ENCODE measurements at regions not wholly inside any gene's neighbourhood (a gene's known extent, or its start where the extent isn't known, plus 50 kb on each side); places are given as distances from the start of the nearest gene placed in this dataset.
"Not testable (repeated sequence)": the region's sequence is repeated elsewhere in the genome, so short reads cannot be mapped to it uniquely, and the experiment has no call there.

DNA sequence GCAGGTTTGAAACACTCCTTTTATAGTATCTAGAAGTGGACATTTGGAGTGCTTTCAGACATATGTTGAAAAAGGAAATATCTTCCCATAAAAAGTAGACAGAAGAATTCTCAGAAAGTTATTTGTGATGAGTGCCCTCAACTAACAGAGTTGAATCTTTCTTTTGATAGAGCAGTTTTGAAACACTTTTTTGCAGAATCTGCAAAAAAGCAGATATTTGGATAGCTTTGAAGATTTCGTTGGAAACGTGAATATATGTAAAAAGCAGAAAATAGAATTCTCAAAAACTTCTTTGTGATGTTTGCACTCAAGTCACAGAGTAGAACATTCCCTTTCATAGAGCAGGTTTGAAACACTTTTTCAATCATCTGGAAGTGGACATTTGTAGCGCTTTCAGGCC, 676.4 kb upstream of the ZNF337 start:
- not testable (repeated sequence) for DNase-seq (ENCODE audit: low spot score)

DNA sequence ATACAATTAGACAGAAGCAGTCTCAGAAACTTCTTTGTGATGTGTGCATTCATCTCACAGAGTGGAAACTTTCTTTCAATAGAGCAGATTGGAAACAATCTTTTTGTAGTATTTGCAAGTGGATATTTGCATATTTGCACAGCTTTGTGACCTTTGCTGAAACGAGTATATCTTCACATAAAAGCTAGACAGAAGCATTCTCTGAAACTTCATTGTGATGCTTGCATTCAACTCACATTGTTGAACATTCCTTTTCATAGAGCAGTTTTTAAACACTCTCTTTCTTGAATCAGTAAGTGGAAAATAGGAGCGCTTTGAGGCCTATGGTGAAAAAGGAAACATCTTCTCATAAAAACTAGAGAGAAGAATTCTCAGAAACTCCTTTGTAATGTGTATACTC, 657.9 kb upstream of the ZNF337 start:
- DNase-seq (ENCODE audit: low spot score) = no peak

DNA sequence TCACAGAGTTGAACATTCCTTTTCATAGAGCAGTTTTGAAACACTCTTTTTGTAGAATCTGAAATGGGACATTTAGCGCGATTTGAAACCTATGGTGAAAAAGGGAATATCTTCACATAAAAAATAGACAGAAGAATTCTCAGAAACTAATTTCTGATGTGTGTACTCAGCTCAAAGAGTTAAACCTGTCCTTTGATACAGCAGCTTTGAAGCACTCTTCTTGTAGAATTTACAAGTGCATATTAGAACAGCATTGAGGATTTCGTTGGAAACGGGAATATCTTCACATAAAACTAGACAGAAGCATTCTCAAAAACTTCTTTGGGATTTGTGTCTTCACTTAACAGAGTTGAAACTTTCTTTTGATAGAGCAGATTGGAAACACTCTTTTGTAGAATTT, 650.7 kb upstream of the ZNF337 start:
- DNase-seq (ENCODE audit: low spot score) = no peak

DNA sequence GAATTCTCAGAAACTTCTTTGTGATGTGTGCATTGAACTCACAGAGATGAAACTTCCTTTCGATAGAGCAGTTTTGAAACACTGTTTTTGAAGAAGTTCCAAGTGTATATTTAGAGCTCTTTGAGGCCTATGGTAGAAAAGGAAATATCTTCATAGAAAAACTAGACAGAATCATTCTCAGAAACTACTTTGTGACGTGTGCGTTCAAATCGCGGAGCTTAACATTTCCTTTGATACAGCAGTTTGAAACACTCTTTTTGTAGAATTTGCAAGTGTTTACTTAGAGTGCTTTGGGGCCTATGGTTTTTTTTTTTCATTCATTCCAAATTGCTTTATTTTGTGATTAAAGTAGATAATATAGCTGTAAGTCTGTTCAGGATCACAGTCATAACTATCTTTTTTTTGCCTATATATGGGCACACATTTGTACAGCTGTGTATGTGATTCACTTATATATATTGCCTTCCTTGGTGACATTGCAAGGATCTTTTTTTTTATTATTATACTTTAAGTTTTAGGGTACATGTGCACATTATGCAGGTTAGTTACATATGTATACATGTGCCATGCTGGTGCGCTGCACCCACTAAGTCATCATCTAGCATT, 643.9 kb upstream of the ZNF337 start:
- not testable (repeated sequence) for DNase-seq (ENCODE audit: low spot score)

DNA sequence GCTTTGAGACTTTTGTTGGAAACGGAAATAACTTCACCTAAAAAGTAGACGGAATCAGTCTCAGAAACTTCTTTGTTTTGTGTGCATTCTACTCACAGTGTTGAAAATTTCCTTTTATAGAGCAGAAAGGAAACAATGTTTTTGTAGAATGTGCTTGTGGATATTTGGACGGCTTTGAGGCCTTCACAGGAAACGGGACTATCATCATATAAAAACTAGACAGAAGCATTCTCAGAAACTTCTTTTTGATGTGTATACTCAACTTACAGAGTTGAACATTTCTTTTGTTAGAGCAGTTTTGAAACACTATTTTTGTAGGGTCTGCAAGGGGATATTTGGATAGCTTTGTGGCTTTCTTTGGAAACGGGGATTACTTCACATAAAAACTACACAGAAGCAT, 627.5 kb upstream of the ZNF337 start:
- DNase-seq (ENCODE audit: low spot score) = no peak

DNA sequence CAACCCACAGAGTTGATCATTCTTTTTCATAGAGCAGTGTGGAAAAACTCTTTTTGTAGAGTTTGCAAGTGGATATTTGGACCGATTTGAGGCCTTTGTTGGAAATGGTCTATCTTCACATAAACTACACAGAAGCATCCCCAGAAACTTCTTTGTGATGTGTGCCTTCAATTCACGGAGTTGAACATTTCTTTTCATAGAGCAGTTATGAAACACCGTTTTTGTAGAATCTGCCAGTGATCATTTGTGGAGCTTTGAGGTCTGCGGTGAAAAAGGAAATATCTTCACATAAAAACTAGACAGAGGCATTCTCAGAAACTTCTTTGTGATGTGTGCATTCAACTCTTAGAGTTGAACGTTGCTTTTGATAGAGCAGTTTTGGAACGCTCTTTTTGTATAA, 618.4 kb upstream of the ZNF337 start:
- no peak for DNase-seq (ENCODE audit: low spot score)

DNA sequence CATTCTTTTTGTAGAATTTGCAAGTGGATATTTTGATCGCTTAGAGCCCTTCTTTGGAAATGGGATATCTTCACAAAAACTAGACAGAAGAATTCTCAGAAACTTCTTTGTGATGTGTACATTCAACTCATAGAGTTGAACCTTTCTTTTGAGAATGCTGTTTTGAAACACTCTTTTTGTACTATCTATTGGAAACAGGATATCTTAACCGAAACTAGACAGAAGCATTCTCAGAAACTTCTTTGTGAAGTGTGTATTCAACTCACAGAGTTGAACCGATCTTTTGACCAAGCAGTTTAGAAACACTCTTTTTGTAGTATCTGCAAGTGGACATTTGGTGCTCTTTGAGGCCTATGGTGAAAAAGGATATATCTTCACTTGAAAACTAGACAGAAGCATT, 613.1 kb upstream of the ZNF337 start:
- DNase-seq (ENCODE audit: low spot score) = not testable (repeated sequence)

DNA sequence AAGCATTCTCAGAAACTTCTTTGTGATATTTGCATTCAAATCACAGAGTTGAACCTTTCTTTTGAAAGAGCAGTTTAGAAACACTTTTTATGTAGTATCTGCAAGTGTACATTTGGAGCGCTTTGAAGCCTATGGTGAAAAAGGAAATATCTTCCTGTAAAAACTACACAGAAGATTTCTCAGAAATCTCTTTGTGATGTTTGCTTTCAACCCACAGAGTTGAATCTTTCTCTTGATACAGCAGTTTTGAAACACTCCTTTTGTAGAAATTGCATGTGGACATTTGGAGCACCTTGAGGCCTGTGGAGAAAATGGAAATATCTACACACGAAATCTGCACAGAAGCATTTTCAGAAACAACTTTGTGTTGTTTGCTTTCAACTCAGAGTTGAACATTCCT, 612.3 kb upstream of the ZNF337 start:
- DNase-seq (ENCODE audit: low spot score) = no peak

DNA sequence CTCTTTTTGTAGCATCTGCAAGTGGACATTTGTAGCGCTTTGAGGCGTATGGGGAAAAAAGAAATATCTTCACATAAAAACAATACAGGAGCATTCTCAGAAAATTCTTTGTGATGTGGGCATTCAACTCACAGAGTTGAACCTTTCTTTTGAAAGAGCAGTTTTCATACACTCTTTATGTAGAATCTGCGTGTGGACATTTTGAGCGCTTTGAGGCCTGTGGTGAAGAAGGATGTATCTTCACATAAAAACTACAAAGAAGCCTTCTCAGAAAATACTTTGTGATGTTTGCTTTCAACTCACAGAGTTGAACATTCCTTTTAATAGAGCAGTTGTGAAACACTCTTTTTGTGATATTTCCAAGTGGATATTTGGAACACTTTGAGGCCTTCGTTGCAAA, 598.4 kb upstream of the ZNF337 start:
- DNase-seq (ENCODE audit: low spot score) = no peak

DNA sequence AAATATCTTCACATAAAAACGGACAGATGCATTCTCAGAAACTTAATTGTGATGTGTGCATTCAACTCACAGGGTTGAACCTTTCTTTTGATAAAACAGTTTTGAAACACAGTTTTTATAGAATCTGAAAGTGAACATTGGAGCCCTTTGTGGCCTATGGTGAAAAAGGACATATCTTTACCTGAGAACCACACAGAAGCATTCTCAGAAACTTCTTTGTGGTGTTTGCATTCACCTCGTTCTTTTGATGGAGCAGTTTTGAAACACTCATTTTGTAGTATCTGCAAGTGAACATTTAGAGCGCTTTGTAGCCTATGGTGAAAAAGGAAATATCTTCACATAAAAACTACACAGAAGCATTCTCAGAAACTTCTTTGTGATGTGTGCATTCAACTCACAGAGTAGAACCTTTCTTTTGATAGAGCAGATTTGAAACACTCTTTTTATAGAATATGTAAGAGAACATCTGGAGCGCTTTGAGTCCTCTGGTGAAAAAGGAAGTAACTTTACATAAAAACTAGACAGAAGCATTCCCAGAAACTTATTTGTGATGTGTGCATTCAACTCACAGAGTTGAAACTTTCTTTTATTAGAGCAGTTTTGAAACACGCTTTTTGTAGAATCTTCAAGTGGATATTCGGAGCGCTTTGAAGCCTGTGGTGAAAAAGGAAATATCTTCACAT, 591.9 kb upstream of the ZNF337 start:
- DNase-seq (ENCODE audit: low spot score) = not testable (repeated sequence)

DNA sequence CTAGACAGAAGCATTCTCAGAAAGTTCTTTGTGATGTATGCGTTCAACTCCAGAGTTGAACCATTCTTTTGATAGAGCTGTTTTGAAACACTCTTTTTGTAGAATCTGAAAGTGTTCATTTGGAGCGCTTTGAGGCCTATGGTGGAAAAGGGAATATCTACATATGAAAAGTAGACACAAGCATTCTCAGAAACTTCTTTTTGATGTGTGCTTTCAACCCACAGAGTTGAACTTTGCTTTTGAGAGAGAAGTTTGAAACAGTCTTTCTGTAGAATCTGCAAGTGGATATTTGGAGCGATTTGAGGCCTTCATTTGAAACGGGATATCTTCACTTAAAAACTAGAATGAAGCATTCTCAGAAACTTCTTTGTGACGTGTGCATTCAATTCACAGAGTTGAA, 582.6 kb upstream of the ZNF337 start:
- DNase-seq (ENCODE audit: low spot score) = no peak

DNA sequence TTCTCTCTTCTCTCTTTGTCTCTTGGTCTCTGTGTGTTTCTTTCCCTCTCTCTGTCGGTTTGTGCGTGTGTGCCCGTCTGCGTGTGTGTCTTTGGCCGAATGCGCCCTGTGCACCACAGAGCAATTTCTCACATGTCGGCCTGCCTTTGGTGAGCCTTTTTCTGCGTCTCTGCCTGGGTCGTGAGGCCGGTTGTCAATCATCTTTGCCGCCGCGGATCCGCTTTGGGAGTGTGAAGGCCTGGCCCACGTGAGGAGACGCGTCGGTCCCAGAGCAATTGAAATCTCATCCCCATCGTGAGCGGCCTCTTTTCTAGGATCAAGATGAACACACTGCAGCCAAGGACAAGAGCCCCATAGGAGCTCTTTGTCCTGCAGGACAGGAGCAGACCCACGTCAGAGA, 580.7 kb upstream of the ZNF337 start:
- no peak for DNase-seq (ENCODE audit: low spot score)

DNA sequence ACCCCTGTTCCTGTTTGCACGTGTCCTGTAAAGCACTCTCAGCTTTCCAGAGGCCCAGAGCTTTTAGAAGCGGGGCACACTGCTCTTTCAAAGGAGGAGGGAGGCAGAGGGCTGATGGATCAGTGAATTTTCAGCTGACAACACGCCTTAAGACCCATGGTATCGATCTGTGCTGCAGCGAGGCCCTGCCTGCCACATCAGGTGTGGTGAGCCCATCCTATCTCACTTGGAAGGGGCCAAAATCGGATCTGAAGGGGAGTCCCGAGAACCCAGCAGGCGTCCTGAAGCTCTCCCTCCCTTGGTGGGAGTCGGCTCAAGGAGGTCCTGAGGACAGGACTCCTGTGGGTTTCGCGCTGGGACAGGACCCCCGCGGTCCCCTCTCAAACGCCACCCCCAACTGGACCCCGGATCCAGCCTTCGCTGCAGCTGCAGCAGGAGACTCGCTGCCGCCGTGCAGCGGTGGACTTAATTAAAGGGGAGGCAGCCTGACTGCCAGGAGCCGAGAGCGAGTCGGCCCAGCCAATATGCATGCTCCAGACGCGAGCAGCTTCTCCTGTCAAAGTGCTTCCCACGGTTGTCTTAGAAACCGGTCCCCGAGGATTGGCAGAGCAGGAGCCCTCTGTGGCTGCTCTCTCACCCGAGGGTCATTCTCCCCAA, 580.0 kb upstream of the ZNF337 start:
- no peak for DNase-seq (ENCODE audit: low spot score)

DNA sequence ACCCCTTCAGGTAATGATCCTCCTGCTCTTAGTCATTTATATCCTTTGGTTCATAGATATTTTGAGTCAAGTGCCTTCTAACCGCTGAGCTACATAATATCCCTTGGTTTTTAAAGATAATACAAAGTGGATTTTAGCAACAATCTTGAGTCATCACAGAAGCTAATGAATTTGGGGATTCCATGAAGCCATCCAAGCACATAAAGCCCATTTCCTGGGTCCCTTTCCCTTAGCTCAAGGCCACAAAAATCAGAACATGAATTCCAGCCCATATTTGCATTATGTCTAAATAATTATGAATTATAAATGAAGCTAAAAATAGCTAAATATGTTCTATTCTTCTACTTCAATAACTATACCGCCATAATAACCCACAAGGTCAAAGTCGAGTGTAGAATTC, 572.1 kb upstream of the ZNF337 start:
- DNase-seq (ENCODE audit: low spot score) = not testable (repeated sequence)

DNA sequence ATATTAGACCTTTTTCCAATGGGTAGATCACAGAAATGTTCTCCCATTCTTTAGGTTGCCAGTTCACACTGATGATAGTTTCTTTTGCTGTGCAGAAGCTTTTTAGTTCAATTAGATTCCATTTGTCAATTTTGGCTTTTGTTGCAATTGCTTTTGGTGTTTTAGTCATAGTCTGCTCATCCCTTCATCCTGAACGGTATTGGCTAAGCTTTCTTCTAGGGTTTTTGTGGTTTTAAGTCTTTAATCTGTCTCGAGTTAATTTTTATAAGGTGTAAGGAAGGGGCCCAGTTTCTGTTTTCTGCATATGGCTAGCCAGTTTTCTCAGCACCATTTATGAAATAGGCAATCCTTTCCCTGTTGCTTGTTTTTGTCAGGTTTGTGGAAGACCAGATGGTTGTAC, 564.3 kb upstream of the ZNF337 start:
- DNase-seq (ENCODE audit: low spot score) = not testable (repeated sequence)

DNA sequence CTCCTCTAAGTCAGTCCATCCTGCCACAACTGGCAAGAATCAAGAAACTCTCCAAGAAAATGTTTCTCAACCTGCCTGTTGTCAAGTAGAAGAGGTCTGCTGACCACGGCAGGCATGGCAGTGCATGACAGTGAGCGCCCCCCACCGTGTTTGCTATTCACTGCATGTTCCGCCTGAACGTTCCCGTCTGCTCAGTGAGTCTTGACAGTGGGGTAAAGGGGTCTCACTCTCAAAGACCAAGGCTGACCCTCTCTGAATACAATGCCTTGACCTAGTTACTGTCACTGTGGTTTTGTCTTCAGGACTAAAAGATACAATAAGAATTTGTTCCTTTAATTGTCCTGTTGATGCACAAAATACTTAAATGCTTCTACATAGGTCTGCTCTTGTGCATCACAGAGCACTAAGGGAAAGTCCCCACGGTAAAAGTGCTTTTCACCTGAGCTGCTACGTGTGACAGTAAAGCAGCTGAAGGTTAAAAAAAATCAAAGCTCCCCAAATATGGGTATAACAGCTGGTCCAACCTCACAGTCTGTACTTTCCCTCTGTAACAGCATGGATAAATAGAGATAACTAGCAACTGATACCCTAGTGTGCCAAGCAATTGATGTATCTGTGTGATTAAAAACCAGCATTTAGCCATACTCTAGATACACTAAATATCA, 555.8 kb upstream of the ZNF337 start:
- not testable (repeated sequence) for DNase-seq (ENCODE audit: low spot score)

DNA sequence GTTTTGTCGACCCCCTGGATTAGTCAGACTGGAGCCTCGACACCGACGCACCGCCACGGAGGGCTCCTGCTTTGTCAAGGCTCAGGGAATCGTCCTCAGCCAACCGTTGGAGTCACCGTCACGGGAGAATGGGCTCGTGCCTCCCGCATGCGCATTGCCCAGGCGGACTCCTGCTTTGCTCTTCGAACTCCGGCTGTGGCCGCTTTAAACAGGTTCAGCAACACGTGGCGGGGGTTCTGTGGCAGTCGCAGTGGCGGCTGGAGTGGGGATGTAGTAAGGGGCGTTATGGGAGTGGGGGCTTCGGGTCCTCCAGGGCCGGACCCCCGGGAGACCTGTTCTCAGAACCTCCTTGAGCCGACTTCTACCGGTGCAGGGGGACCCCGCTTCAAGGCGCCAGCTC, 554.7 kb upstream of the ZNF337 start:
- DNase-seq (ENCODE audit: low spot score) = not testable (repeated sequence)

DNA sequence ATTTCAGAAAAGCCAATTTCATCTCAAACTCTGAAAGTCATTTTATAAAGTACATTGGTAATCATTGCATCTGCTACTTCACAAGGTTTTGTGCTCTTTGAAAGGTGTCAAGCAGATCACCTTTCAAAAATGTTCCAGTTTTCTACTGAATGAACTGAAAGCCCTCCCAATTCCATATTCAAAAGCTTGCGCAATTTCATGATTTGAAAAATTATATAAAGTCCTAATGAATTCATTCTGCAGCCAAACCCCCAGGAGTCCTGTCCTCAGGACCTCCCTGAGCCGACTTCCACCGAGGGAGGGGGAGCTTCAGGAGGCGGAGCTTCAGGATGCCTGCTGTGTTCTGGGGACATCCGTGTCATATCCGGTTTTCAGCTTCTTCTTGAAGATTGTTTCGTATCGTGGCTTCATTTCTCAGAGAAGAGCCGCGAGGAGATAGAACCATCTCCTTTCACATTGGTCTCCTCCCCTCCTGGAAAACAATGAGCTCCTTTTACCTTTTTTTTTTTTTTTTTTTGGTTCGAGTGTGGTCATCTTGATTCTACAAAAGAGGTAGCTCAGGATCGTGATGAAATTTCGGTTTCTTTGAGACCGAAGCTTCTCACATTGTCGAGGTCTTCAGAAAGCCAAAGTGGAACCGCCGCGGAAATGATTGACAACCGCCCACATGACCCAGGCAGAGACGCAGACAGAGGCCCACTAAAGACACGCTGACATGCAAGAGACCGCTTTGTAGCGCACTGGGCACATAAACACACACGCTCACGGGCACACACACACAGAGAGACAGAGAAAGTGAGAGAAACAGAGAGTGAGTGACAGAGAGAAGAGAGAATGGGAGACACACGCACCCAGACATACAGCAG, 553.8 kb upstream of the ZNF337 start:
- DNase-seq (ENCODE audit: low spot score) = not testable (repeated sequence)

DNA sequence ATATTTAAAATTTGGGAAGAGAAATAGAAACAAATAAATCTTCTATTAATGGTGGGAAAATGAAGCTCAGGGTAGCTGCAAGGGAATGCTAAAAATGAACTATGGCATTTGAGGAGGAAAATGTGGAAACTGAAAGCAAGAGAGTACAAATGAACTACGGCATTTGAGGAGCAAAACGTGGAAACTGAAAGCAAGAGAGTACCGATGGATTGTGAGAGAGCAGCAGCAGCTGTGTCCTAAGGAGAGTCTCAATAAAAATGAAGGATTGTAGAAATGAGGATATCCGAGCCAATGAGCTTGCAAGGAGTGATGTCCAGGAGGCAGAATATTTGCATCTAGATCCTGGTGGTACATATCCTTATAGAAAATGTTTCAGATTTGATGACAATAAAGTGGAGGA, 547.1 kb upstream of the ZNF337 start:
- no peak for DNase-seq (ENCODE audit: low spot score)

DNA sequence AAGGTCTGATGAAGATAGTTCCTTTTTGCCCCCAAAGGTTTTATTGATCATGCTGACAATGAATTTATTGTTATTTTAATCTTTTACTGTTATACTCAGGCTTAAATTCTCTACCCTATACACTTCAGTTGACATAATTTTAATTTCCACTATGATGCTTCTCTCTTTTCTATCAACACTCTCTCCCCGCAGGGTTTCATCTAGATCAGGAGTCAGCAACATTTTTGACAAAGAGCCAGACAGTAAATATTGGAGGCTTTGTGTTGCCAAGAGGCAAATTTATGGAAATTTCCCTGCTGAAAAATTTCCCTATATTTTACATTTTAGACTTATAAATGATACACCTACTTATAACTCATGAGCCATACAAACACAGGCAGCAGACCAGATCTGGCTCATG, 524.0 kb upstream of the ZNF337 start:
- DNase-seq (ENCODE audit: low spot score) = not testable (repeated sequence)

DNA sequence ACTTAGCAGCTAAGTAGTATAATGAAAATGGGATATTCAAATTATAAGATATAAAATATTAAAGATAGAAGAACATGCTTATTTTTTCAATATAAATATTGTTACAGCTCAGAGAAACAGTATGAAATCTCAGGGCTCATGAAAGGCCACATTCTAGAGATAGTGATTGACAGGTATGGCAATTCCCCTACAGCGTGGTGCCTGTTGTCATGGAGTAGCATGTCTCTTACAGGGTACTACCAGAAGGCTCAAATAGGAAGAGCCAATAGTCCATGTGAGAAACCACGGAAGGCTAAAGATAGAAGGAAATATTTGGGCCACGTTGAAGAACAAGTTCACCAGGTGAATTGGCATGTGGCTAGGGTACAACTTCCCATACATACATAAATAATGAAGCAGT, 522.9 kb upstream of the ZNF337 start:
- not testable (repeated sequence) for DNase-seq (ENCODE audit: low spot score)

DNA sequence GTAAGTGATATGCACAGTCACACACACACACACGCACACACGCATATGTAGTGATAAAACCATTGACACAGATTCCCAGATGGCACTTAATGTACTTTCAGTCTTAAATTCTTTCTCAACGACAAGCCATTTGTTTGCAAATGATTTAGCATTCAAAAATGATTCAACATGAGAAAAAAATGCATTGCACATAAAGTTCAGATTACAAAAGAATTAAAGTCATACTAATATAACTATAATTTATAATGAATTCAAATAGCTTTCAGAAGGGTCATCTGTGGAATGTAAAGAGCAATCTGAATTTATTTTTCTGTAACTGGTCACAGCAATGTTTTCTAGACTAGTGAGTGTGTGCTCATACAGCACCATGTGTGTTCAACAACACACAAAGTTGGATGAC, 521.6 kb upstream of the ZNF337 start:
- no peak for DNase-seq (ENCODE audit: low spot score)

Data from A172 (cell line).